Liver (tissue), 8 donors: ENCODE measurements at regions not wholly inside any gene's neighbourhood (a gene's known extent, or its start where the extent isn't known, plus 50 kb on each side); places are given as distances from the start of the nearest gene placed in this dataset.

Experiments used
- DNase-seq: peaks from one replicate; pipeline ENCODE4 v3.0.0-alpha.2; 2017; ENCODE audit warnings: low spot score
- H3K27ac ChIP-seq, 2 donors: one replicate each; pipeline ENCODE4 v1.7.0; 2013; ENCODE audit warnings: inconsistent platforms in 2 of 2, low read length in 2 of 2, control low read depth in 1 of 2, low read depth in 1 of 2, mild to moderate bottlenecking in 1 of 2
- H3K27me3 ChIP-seq, 4 donors: one replicate each; pipeline versions ENCODE4 v1.6.1 to v1.7.0; 2013; ENCODE audit warnings: low read length in 3 of 4, inconsistent platforms in 1 of 4, mild to moderate bottlenecking in 1 of 4, moderate library complexity in 1 of 4; ENCODE audit not compliant: control insufficient read depth in 4 of 4, insufficient read depth in 4 of 4
- H3K36me3 ChIP-seq, 4 donors: one replicate each; pipeline versions ENCODE4 v1.6.1 to v1.7.0; 2013; ENCODE audit warnings: low read length in 3 of 4, mild to moderate bottlenecking in 3 of 4, low read depth in 1 of 4, moderate library complexity in 1 of 4; ENCODE audit not compliant: control insufficient read depth in 4 of 4, insufficient read depth in 3 of 4
- H3K4me1 ChIP-seq, 4 donors: one replicate each; pipeline versions ENCODE4 v1.6.1 to v1.7.0; 2013; ENCODE audit warnings: low read length in 3 of 4, mild to moderate bottlenecking in 3 of 4, moderate library complexity in 1 of 4; ENCODE audit not compliant: control insufficient read depth in 4 of 4, insufficient read depth in 4 of 4
- H3K4me3 ChIP-seq, 3 donors: one replicate each; pipeline versions ENCODE4 v1.6.1 to v1.7.0; 2013; ENCODE audit warnings: low read length in 3 of 3, control low read depth in 1 of 3, low read depth in 1 of 3, mild to moderate bottlenecking in 1 of 3
- H3K9ac ChIP-seq, 2 donors: one replicate each; pipeline ENCODE4 v1.7.0; 2013; ENCODE audit warnings: low read length in 2 of 2, mild to moderate bottlenecking in 2 of 2, moderate library complexity in 2 of 2, control low read depth in 1 of 2, low read depth in 1 of 2
- H3K9me3 ChIP-seq, 4 donors: one replicate each; pipeline versions ENCODE4 v1.6.1 to v1.7.0; 2013; ENCODE audit warnings: low read length in 3 of 4; ENCODE audit not compliant: control insufficient read depth in 4 of 4
- ATF3 ChIP-seq: IDR thresholded peaks from 2 replicates; pipeline ENCODE4 v1.6.1; 2016; ENCODE audit warnings: antibody characterized with exemption
- CTCF ChIP-seq: fragments of 150-350 bp; IDR thresholded peaks from 2 replicates; pipeline ENCODE4 v1.5.1; 2017; ENCODE audit warnings: improper control_type of control experiment, low read depth, low read length; ENCODE audit not compliant: missing input control
- EGR1 ChIP-seq, 2 donors: IDR thresholded peaks; 2 replicates each; pipeline ENCODE4 v1.6.1; 2016 to 2018; ENCODE audit warnings: antibody characterized with exemption in 2 of 2, low read depth in 2 of 2
- FOXA2 ChIP-seq: IDR thresholded peaks from 2 replicates; pipeline ENCODE4 v1.6.1; 2016; ENCODE audit warnings: antibody characterized with exemption
- HNF4A ChIP-seq, 2 donors: conservative IDR thresholded peaks; 2 replicates each; pipeline ENCODE4 v1.6.1; 2016; ENCODE audit warnings: antibody characterized with exemption in 2 of 2, mild to moderate bottlenecking in 2 of 2
- HNF4G ChIP-seq: IDR thresholded peaks from 2 replicates; pipeline ENCODE4 v1.6.1; 2016; ENCODE audit warnings: antibody characterized with exemption
- JUND ChIP-seq, 2 donors: IDR thresholded peaks; 2 replicates each; pipeline ENCODE4 v1.6.1; 2016; ENCODE audit warnings: antibody characterized with exemption in 2 of 2
- MAX ChIP-seq: IDR thresholded peaks from 2 replicates; pipeline ENCODE4 v1.6.1; 2016; ENCODE audit warnings: antibody characterized with exemption
- NR2F2 ChIP-seq: IDR thresholded peaks from 2 replicates; pipeline ENCODE4 v1.6.1; 2016; ENCODE audit warnings: antibody characterized with exemption
- RAD21 ChIP-seq, 2 donors: IDR thresholded peaks; 2 replicates each; pipeline ENCODE4 v1.6.1; 2016; ENCODE audit warnings: antibody characterized with exemption in 2 of 2, mild to moderate bottlenecking in 2 of 2
- REST ChIP-seq: IDR thresholded peaks from 2 replicates; pipeline ENCODE4 v1.6.1; 2016; ENCODE audit warnings: antibody characterized with exemption, mild to moderate bottlenecking
- RXRA ChIP-seq, 2 donors: IDR thresholded peaks; 2 replicates each; pipeline ENCODE4 v1.6.1; 2017 to 2018; ENCODE audit warnings: antibody characterized with exemption in 2 of 2, mild to moderate bottlenecking in 1 of 2
- SP1 ChIP-seq: IDR thresholded peaks from 2 replicates; pipeline ENCODE4 v1.6.1; 2018; ENCODE audit warnings: antibody characterized with exemption, mild to moderate bottlenecking
- TAF1 ChIP-seq: conservative IDR thresholded peaks from 2 replicates; pipeline ENCODE4 v1.6.1; 2016; ENCODE audit warnings: antibody characterized with exemption, mild to moderate bottlenecking
- YY1 ChIP-seq: IDR thresholded peaks from 2 replicates; pipeline ENCODE4 v1.6.1; 2016; ENCODE audit warnings: antibody characterized with exemption, mild to moderate bottlenecking
- ZBTB33 ChIP-seq: IDR thresholded peaks from 2 replicates; pipeline ENCODE4 v1.6.1; 2016; ENCODE audit warnings: antibody characterized with exemption
- WGBS: extraction: QIAGEN DNeasy Blood & Tissue Kit; methylation state at CpG from one replicate; pipeline ENCODE4 v1.1.7; 2013; 5-methylcytosine and 5-hydroxymethylcytosine counted together
- donor health status: healthy.
- donor health status: healthy.
- donor health status: healthy.
- donor health status: healthy.
- donor health status: healthy.

- Histone ChIP-seq H3K4me1 (peaks cover 0 to 6% (median 2%) of the 10 kb centered on the region in 4 donors), H3K4me3 (no peak overlapping the region), H3K27ac (no peak overlapping the region), H3K27me3 (peaks cover 0 to 23% (median 3%) of the 10 kb centered on the region in 4 donors), H3K36me3 (no peaks in the 10 kb centered on the region), H3K9ac (no peak overlapping the region), H3K9me3 (peaks cover 0 to 5% (median 0%) of the 10 kb centered on the region in 4 donors)
- WGBS, result 24% methylated on average over 74 of the region's 74 CpGs
- DNase-seq, result no peak
- no peak for TF ChIP-seq RAD21 (IDR thresholded peaks at IDR 0.05)
- no peak for TF ChIP-seq CTCF
- no peak for TF ChIP-seq EGR1 (IDR thresholded peaks at IDR 0.05; ENCODE audit: low read depth in 2 of 2)
- TF ChIP-seq SP1, result no peak
- no peak for TF ChIP-seq HNF4G
- TF ChIP-seq HNF4A (conservative IDR thresholded peaks at IDR 0.05), result no peak
- no peak for TF ChIP-seq ATF3
- TF ChIP-seq MAX, result no peak
- TF ChIP-seq ZBTB33, result no peak
These were observed 173.0 kb downstream of the OLFM4 start for GRCh38 chr13:53201454-53202225.

- H3K9ac ChIP-seq, result no peak overlapping the region
- no peak overlapping the region for H3K4me3 ChIP-seq
- 55% methylated on average over 4 of the region's 4 CpGs for WGBS
These were observed 176.0 kb downstream of the OLFM4 start for GRCh38 chr13:53204598-53204997.

More at GRCh38 chr13:53204598-53204997, 176.0 kb downstream of the OLFM4 start:
- Histone ChIP-seq H3K36me3 (no peaks in the 10 kb centered on the region), H3K27ac (no peak overlapping the region), H3K4me1 (peaks cover 0 to 6% (median 2%) of the 10 kb centered on the region in 4 donors), H3K27me3 (peaks cover 0 to 23% (median 5%) of the 10 kb centered on the region in 4 donors), H3K9me3 (peaks cover 0 to 5% (median 0%) of the 10 kb centered on the region in 4 donors)
- TF ChIP-seq HNF4A (conservative IDR thresholded peaks at IDR 0.05), result no peak
- no peak for TF ChIP-seq YY1
- TF ChIP-seq NR2F2, result no peak
- TF ChIP-seq ZBTB33, result no peak
- TF ChIP-seq TAF1, result no peak
- no peak for TF ChIP-seq RXRA (IDR thresholded peaks at IDR 0.05)
- no peak for TF ChIP-seq MAX
- TF ChIP-seq SP1, result no peak
- TF ChIP-seq JUND (IDR thresholded peaks at IDR 0.05), result no peak
- TF ChIP-seq REST, result no peak
- TF ChIP-seq RAD21 (IDR thresholded peaks at IDR 0.05), result no peak
- no peak for TF ChIP-seq ATF3
- no peak for TF ChIP-seq FOXA2
- DNase-seq, result no peak
